OCI-LY3 (cell line): ENCODE measurements at regions not wholly inside any gene's neighbourhood (a gene's known extent, or its start where the extent isn't known, plus 50 kb on each side); places are given as distances from the start of the nearest gene placed in this dataset.

Experiments used
- H2AFZ ChIP-seq: fragments of 200-600, 300-600 bp; shearing (Covaris generic); 2 replicates; pipeline ENCODE4 v1.6.0; 2014; ENCODE audit warnings: antibody characterized with exemption, low read depth, low read length
- H3K27ac ChIP-seq: fragments of 200-600, 300-600 bp; sonication (generic); 2 replicates; pipeline ENCODE4 v1.5.1; 2014; ENCODE audit warnings: mild to moderate bottlenecking, low read length, moderate library complexity, mixed read lengths
- H3K27me3 ChIP-seq: fragments of 200-600, 300-600 bp; sonication (generic); 2 replicates; pipeline ENCODE4 v1.6.1; 2014; ENCODE audit warnings: low read depth, low read length, mixed read lengths
- H3K36me3 ChIP-seq: fragments of 200-600, 300-600 bp; sonication (generic); replicated peaks from 2 replicates; pipeline ENCODE3; 2014; ENCODE audit warnings: low read depth, low read length, mixed read lengths
- H3K4me1 ChIP-seq: fragments of 300-600, 200-600 bp; sonication (generic); 2 replicates; pipeline ENCODE4 v1.6.1; 2014; ENCODE audit warnings: low read length, mixed read lengths
- H3K4me2 ChIP-seq: fragments of 200-600, 300-600 bp; sonication (generic); 2 replicates; pipeline ENCODE4 v1.6.1; 2014; ENCODE audit warnings: low read length, mixed read lengths
- H3K4me3 ChIP-seq: fragments of 300-600, 200-600 bp; sonication (generic); 2 replicates; pipeline ENCODE4 v1.5.1; 2014; ENCODE audit warnings: antibody characterized with exemption, mild to moderate bottlenecking, low read length, moderate library complexity
- H3K79me2 ChIP-seq: fragments of 300-600, 200-600 bp; shearing (Covaris generic); 2 replicates; pipeline ENCODE4 v1.6.1; 2014; ENCODE audit warnings: mild to moderate bottlenecking, low read length, mixed read lengths
- H3K9ac ChIP-seq: fragments of 300-600, 200-600 bp; shearing (Covaris generic); 2 replicates; pipeline ENCODE4 v1.6.0; 2014; ENCODE audit warnings: mild to moderate bottlenecking, low read length, moderate library complexity
- H3K9me3 ChIP-seq: fragments of 200-600, 300-600 bp; shearing (Covaris generic); 2 replicates; pipeline ENCODE4 v1.6.1; 2014; ENCODE audit warnings: low read length, mixed read lengths; ENCODE audit not compliant: insufficient read depth
- H4K20me1 ChIP-seq: fragments of 200-600, 300-600 bp; sonication (generic); 2 replicates; pipeline ENCODE4 v1.6.1; 2016; ENCODE audit warnings: low read length, mixed read lengths; ENCODE audit not compliant: insufficient read depth
- EZH2phosphoT487 ChIP-seq: fragments of 200-600 bp; shearing (Covaris generic); IDR thresholded peaks from 2 replicates; pipeline ENCODE4 v1.6.1; 2018; ENCODE audit warnings: antibody characterized with exemption, mixed run types, low read depth
- TF ChIP-seq, protein P1 (sequence below): fragments of 200-600, 300-600 bp; sonication (generic); IDR thresholded peaks from 2 replicates; pipeline ENCODE4 v1.5.1; 2014; ENCODE audit warnings: antibody characterized with exemption, low read length, low read depth

DNA sequence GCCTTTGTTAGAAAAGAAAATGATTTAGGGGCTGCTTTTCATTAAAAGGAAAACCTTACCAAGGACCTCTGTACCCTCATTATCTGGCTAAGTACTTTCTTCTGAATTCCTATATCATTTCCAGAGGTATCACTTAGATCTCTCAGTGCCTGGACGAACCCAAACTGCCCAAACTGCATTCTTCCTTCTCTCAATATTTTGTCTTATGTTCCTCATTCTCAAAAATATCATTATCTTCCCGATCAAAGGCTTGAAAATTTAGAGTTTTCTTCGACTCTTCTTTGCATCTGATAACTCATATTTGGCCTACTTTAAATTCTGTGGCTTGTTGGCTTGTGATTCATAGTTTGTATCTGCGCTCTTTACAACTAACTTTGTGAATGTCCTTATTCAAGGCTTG lies 136.7 kb upstream of the TAF11L2 start:
- Histone ChIP-seq H3K4me1 (peaks cover 3% of the 10 kb centered on the region), H3K27me3 (no peaks in the 10 kb centered on the region), H3K4me3 (no peak overlapping the region), H3K9me3 (no peaks in the 10 kb centered on the region), H3K27ac (no peak overlapping the region), H3K9ac (no peak overlapping the region), H2AFZ (no peak overlapping the region), H3K36me3 (no peaks in the 10 kb centered on the region), H3K79me2 (no peaks in the 10 kb centered on the region), H3K4me2 (no peak overlapping the region), H4K20me1 (no peaks in the 10 kb centered on the region)
- no peak for TF ChIP-seq EZH2phosphoT487
- TF ChIP-seq, protein P1, sequence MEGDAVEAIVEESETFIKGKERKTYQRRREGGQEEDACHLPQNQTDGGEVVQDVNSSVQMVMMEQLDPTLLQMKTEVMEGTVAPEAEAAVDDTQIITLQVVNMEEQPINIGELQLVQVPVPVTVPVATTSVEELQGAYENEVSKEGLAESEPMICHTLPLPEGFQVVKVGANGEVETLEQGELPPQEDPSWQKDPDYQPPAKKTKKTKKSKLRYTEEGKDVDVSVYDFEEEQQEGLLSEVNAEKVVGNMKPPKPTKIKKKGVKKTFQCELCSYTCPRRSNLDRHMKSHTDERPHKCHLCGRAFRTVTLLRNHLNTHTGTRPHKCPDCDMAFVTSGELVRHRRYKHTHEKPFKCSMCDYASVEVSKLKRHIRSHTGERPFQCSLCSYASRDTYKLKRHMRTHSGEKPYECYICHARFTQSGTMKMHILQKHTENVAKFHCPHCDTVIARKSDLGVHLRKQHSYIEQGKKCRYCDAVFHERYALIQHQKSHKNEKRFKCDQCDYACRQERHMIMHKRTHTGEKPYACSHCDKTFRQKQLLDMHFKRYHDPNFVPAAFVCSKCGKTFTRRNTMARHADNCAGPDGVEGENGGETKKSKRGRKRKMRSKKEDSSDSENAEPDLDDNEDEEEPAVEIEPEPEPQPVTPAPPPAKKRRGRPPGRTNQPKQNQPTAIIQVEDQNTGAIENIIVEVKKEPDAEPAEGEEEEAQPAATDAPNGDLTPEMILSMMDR, result no peak

DNA sequence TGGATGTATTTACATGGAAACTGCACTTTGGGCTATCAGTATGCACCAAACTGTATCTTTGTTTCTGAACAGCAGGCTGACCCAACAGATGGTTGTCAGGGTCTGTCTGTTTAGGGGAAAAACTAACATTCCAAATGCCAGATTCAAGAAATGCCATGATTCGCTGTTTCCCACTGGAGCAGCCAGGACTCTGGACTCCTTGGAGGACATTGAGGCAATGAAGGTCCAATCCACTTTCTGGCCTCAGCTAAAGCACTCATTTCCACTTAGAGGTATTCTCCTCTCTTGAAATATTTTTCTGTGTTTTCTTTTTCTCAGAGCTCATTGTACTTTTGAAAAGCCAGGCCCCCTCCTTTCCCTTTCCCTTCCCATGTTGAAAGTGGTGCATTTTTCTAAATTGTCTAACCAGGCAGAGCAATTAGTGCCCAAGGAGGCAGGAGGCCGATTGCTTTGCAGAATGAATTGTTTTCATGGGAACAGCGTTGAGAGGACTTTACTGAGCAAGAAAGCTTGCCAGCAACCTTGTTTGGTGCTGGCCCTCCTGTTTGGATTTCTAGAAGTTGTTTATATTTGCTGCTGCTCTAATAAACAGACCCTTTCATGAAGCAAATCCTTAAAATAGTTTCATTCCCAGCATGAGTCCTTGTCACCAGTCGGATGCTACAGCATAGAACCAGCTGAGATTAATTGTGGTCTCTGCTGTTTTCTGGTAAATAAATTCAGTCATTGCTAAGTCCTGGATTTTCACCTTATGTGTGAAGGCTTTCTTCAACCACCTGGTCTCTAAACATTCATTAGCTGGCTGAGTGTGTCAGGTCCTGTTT lies 132.8 kb upstream of the TAF11L2 start:
- no peak overlapping the region for H3K27ac ChIP-seq
- no peak overlapping the region for H3K9ac ChIP-seq
- H3K4me3 ChIP-seq, result no peak overlapping the region
- no peak overlapping the region for H3K4me2 ChIP-seq
- no peaks in the 10 kb centered on the region for H3K36me3 ChIP-seq
- TF ChIP-seq, protein P1, result no peak
- no peak for TF ChIP-seq EZH2phosphoT487
- H4K20me1 ChIP-seq, result no peaks in the 10 kb centered on the region
- H3K27me3 ChIP-seq, result no peaks in the 10 kb centered on the region
- no peaks in the 10 kb centered on the region for H3K9me3 ChIP-seq
- H2AFZ ChIP-seq, result no peak overlapping the region
- no peaks in the 10 kb centered on the region for H3K79me2 ChIP-seq
- H3K4me1 ChIP-seq, result no peaks in the 10 kb centered on the region

DNA sequence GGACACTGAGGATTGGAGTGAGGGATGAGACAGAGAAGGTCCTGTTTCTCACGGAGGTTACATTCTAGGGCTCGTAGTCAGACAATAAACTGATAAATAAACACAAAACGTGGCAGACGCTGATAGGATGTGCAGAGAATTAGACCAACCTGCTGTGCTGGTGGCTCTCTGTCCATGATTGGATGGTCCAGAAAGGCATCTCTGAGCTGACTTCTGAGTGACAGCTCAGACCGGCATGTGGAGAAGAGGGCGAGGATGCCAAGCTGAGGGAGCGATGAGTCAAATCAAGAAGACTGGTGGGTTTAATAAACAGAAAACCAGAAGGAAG lies 132.3 kb upstream of the TAF11L2 start:
- no peaks in the 10 kb centered on the region for H3K36me3 ChIP-seq
- no peaks in the 10 kb centered on the region for H3K27me3 ChIP-seq
- no peaks in the 10 kb centered on the region for H3K79me2 ChIP-seq
- no peak overlapping the region for H3K4me2 ChIP-seq
- no peak overlapping the region for H3K27ac ChIP-seq
- TF ChIP-seq, protein P1, result no peak
- no peak for TF ChIP-seq EZH2phosphoT487
- H3K4me1 ChIP-seq, result no peaks in the 10 kb centered on the region
- H2AFZ ChIP-seq, result no peak overlapping the region
- H3K9ac ChIP-seq, result no peak overlapping the region
- H3K9me3 ChIP-seq, result no peaks in the 10 kb centered on the region
- H3K4me3 ChIP-seq, result no peak overlapping the region
- H4K20me1 ChIP-seq, result no peaks in the 10 kb centered on the region

DNA sequence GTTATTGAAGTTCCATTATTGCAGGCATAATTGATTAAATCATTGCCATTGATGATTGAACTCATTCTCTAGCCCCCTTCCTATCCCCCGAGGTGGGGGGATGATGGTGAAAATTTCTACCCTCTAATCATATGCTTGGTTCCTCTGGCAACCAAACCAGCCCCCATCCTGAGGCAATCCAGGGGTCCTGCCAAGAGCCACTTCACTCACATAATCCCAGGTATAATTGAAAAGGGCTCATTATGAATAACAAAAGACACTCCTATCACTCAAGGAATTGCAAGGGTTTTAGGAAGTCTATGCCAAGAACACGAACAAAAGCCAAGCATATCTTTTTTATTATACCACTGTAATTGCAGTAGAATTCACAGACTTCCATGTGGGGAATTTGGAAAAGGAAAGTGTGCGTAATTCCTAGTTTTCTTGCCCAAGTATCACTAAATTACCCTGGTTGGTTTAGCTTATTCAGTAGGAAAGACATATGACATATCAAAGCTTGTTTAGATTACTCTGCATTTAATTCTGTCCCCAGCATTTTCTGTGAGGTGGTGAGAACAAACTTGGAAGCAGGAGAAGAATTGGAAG lies 130.7 kb upstream of the TAF11L2 start:
- H3K4me3 ChIP-seq, result no peak overlapping the region
- H3K4me2 ChIP-seq, result no peak overlapping the region
- H3K36me3 ChIP-seq, result no peaks in the 10 kb centered on the region
- H3K4me1 ChIP-seq, result no peaks in the 10 kb centered on the region
- H3K9me3 ChIP-seq, result no peaks in the 10 kb centered on the region
- no peaks in the 10 kb centered on the region for H3K79me2 ChIP-seq
- H4K20me1 ChIP-seq, result no peaks in the 10 kb centered on the region
- H3K27ac ChIP-seq, result no peak overlapping the region
- TF ChIP-seq, protein P1, result no peak
- TF ChIP-seq EZH2phosphoT487, result no peak
- H2AFZ ChIP-seq, result no peak overlapping the region
- H3K9ac ChIP-seq, result no peak overlapping the region
- no peaks in the 10 kb centered on the region for H3K27me3 ChIP-seq
